Smooth muscle cell (in vitro differentiated cells): ENCODE measurements at regions not wholly inside any gene's neighbourhood (a gene's known extent, or its start where the extent isn't known, plus 50 kb on each side); places are given as distances from the start of the nearest gene placed in this dataset.
"Not testable (repeated sequence)": the region's sequence is repeated elsewhere in the genome, so short reads cannot be mapped to it uniquely, and the experiment has no call there.

ENCODE experiments used
- DNase-seq: peaks from one replicate; lab custom pipeline; 2025; ENCODE audit not compliant: unreplicated experiment; lab: John Stamatoyannopoulos, UW
- H2AFZ ChIP-seq: fragments of 200-600 bp; sonication (generic); 2 replicates; pipeline ENCODE4 v1.6.0; 2016; ENCODE audit warnings: antibody characterized with exemption, low read depth, mild to moderate bottlenecking
- H3F3A ChIP-seq: fragments of 200-600 bp; sonication (generic); 2 replicates; pipeline ENCODE4 v1.6.0; 2017; ENCODE audit warnings: antibody characterized with exemption, low read depth
- H3K27ac ChIP-seq: fragments of 200-600 bp; sonication (generic); 2 replicates; pipeline ENCODE4 v1.5.1; 2016; ENCODE audit warnings: low read depth, mild to moderate bottlenecking
- H3K27me3 ChIP-seq: fragments of 200-600 bp; sonication (generic); 2 replicates; pipeline ENCODE4 v1.6.1; 2016; ENCODE audit warnings: low read depth, mild to moderate bottlenecking
- H3K36me3 ChIP-seq: fragments of 200-600 bp; sonication (generic); 2 replicates; pipeline ENCODE4 v1.5.1; 2016; ENCODE audit warnings: low read depth
- H3K4me1 ChIP-seq: fragments of 200-600 bp; sonication (generic); 2 replicates; pipeline ENCODE4 v1.5.1; 2016; ENCODE audit warnings: low read depth
- H3K4me2 ChIP-seq: fragments of 200-600 bp; sonication (generic); 2 replicates; pipeline ENCODE4 v1.6.0; 2016; ENCODE audit warnings: mild to moderate bottlenecking
- H3K4me3 ChIP-seq: fragments of 200-600 bp; sonication (generic); 2 replicates; pipeline ENCODE4 v1.5.1; 2016; ENCODE audit warnings: mild to moderate bottlenecking
- H3K79me2 ChIP-seq: fragments of 200-600 bp; sonication (generic); 2 replicates; pipeline ENCODE4 v1.6.0; 2016; ENCODE audit warnings: low read depth, mild to moderate bottlenecking
- H3K9ac ChIP-seq: fragments of 200-600 bp; sonication (generic); 2 replicates; pipeline ENCODE4 v1.6.0; 2016; ENCODE audit warnings: low read depth
- H3K9me3 ChIP-seq: fragments of 200-600 bp; sonication (generic); replicated peaks from 2 replicates; pipeline ENCODE4 v1.5.1; 2016; ENCODE audit warnings: low read depth
- H4K20me1 ChIP-seq: fragments of 200-600 bp; sonication (generic); 2 replicates; pipeline ENCODE4 v1.6.0; 2016; ENCODE audit warnings: low read depth
- CTCF ChIP-seq: fragments of 200-600 bp; sonication (generic); IDR thresholded peaks from 2 replicates; pipeline ENCODE4 v1.5.1; 2017; ENCODE audit warnings: borderline replicate concordance, mild to moderate bottlenecking, antibody characterized with exemption; ENCODE audit not compliant: insufficient read depth, poor library complexity, severe bottlenecking
- WGBS: methylation state at CpG from one replicate; pipeline ENCODE4 v1.1.7; 2016; ENCODE audit warnings: low lambda C conversion rate; 5-methylcytosine and 5-hydroxymethylcytosine counted together

- H3K79me2 ChIP-seq: no peaks in the 10 kb centered on the region
- no peaks in the 10 kb centered on the region for H3K9me3 ChIP-seq
- H3K4me1 ChIP-seq: no peaks in the 10 kb centered on the region
- no peak overlapping the region for H3K27ac ChIP-seq
- H3K4me2 ChIP-seq: no peak overlapping the region
- H3K27me3 ChIP-seq: no peaks in the 10 kb centered on the region
- no peaks in the 10 kb centered on the region for H4K20me1 ChIP-seq
- DNase-seq: no peak
- H3K36me3 ChIP-seq: no peaks in the 10 kb centered on the region
- H3F3A ChIP-seq: no peaks in the 10 kb centered on the region
- WGBS: 84% methylated on average over 1 of the region's 1 CpG
- H3K4me3 ChIP-seq: no peak overlapping the region
- no peak for TF ChIP-seq CTCF
- no peak overlapping the region for H2AFZ ChIP-seq
- no peak overlapping the region for H3K9ac ChIP-seq
Measured at GRCh38 chr4:155038459-155038858, 170.0 kb upstream of the NPY2R start.

GRCh38 chr4:155039162-155039561 lies 169.3 kb upstream of the NPY2R start:
- H3K36me3 ChIP-seq: no peaks in the 10 kb centered on the region
- H3K27me3 ChIP-seq: no peaks in the 10 kb centered on the region
- no peaks in the 10 kb centered on the region for H3K9me3 ChIP-seq
- no peak overlapping the region for H3K9ac ChIP-seq
- H3F3A ChIP-seq: no peaks in the 10 kb centered on the region
- no peaks in the 10 kb centered on the region for H4K20me1 ChIP-seq
- H3K4me1 ChIP-seq: no peaks in the 10 kb centered on the region
- no peak for TF ChIP-seq CTCF
- H3K27ac ChIP-seq: no peak overlapping the region
- H3K4me2 ChIP-seq: no peak overlapping the region
- no peak for DNase-seq
- H3K4me3 ChIP-seq: no peak overlapping the region
- H2AFZ ChIP-seq: no peak overlapping the region
- no peaks in the 10 kb centered on the region for H3K79me2 ChIP-seq

- Histone ChIP-seq H3K4me3 (no peak overlapping the region), H3K27me3 (no peaks in the 10 kb centered on the region), H3K79me2 (no peaks in the 10 kb centered on the region), H4K20me1 (no peaks in the 10 kb centered on the region), H3F3A (no peaks in the 10 kb centered on the region), H3K27ac (no peak overlapping the region), H3K36me3 (no peaks in the 10 kb centered on the region), H2AFZ (no peak overlapping the region), H3K4me2 (no peak overlapping the region), H3K9ac (no peak overlapping the region), H3K4me1 (no peaks in the 10 kb centered on the region), H3K9me3 (no peaks in the 10 kb centered on the region)
- no peak for TF ChIP-seq CTCF
- DNase-seq: no peak
- 91% methylated on average over 3 of the region's 3 CpGs for WGBS
Measured at GRCh38 chr4:155040031-155040430, 168.4 kb upstream of the NPY2R start.

- H3K36me3 ChIP-seq: no peaks in the 10 kb centered on the region
- H3K4me2 ChIP-seq: no peak overlapping the region
- no peak for TF ChIP-seq CTCF
- H3K4me3 ChIP-seq: no peak overlapping the region
- H3F3A ChIP-seq: no peaks in the 10 kb centered on the region
- 67% methylated on average over 2 of the region's 2 CpGs for WGBS
- H3K4me1 ChIP-seq: no peaks in the 10 kb centered on the region
- H3K27me3 ChIP-seq: no peaks in the 10 kb centered on the region
- H3K79me2 ChIP-seq: no peaks in the 10 kb centered on the region
- DNase-seq: no peak
- no peaks in the 10 kb centered on the region for H4K20me1 ChIP-seq
- no peak overlapping the region for H2AFZ ChIP-seq
- no peaks in the 10 kb centered on the region for H3K9me3 ChIP-seq
- no peak overlapping the region for H3K9ac ChIP-seq
- H3K27ac ChIP-seq: no peak overlapping the region
Measured at GRCh38 chr4:155042014-155042413, 166.4 kb upstream of the NPY2R start.

GRCh38 chr4:155044251-155044650 lies 164.2 kb upstream of the NPY2R start:
- not testable (repeated sequence) for H3K9ac ChIP-seq, H3K27ac ChIP-seq, H3K9me3 ChIP-seq, H3K4me1 ChIP-seq, H3K36me3 ChIP-seq, H2AFZ ChIP-seq, H3K4me3 ChIP-seq, H4K20me1 ChIP-seq, H3K27me3 ChIP-seq, H3F3A ChIP-seq, H3K79me2 ChIP-seq, DNase-seq, H3K4me2 ChIP-seq
- 97% methylated on average over 16 of the region's 22 CpGs for WGBS
